ENCODE measurements at regions not wholly inside any gene's neighbourhood (a gene's known extent, or its start where the extent isn't known, plus 50 kb on each side); places are given as distances from the start of the nearest gene placed in this dataset.

GRCh38 chr17:6303664-6304063, 131.3 kb downstream of the AIPL1 start:
- TF ChIP-seq CTCF (IDR thresholded peaks at IDR 0.05; ENCODE audit: low read depth, low read length) (no peak), POLR2A (IDR thresholded peaks at IDR 0.05; ENCODE audit: extremely low read depth, insufficient read length) (no peak), MAX (IDR thresholded peaks at IDR 0.05; ENCODE audit: low read depth, low read length) (no peak)

Measured in NB4 (cell line).